ENCODE measurements at regions not wholly inside any gene's neighbourhood (a gene's known extent, or its start where the extent isn't known, plus 50 kb on each side); places are given as distances from the start of the nearest gene placed in this dataset.
"Not testable (repeated sequence)": the region's sequence is repeated elsewhere in the genome, so short reads cannot be mapped to it uniquely, and the experiment has no call there.

GRCh38 chr3:152578769-152579168, 256.2 kb upstream of the P2RY1 start:
- no peak for DNase-seq (ENCODE audit: low spot score)
- FAIRE-seq: no peak

DNA sequence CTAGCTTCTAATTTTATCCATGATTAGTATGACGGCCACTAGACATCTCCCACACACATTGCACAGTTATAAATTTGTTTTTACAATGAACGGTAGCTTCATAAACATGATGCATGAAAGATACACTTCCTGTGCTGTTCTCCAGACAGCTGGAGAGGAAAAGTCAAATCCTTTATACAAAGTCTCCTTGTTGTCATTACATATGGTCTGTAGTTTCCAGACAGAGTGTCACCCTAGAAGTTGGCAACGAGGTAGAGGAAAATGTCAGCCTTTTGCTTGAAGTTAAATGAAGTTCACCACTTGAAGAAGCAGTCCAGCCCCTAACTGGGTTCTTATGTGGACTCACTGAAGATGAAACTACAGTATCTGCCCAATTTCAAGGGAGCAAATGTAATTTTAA, 253.0 kb upstream of the P2RY1 start:
- DNase-seq (ENCODE audit: low spot score): no peak
- FAIRE-seq: no peak

GRCh38 chr3:152583963-152584362, 251.0 kb upstream of the P2RY1 start:
- FAIRE-seq (no peak), DNase-seq (ENCODE audit: low spot score) (no peak)

GRCh38 chr3:152586974-152587373, 248.0 kb upstream of the P2RY1 start:
- no peak for FAIRE-seq
- no peak for DNase-seq (ENCODE audit: low spot score)

GRCh38 chr3:152587861-152588260, 247.1 kb upstream of the P2RY1 start:
- FAIRE-seq (no peak), DNase-seq (ENCODE audit: low spot score) (no peak)

DNA sequence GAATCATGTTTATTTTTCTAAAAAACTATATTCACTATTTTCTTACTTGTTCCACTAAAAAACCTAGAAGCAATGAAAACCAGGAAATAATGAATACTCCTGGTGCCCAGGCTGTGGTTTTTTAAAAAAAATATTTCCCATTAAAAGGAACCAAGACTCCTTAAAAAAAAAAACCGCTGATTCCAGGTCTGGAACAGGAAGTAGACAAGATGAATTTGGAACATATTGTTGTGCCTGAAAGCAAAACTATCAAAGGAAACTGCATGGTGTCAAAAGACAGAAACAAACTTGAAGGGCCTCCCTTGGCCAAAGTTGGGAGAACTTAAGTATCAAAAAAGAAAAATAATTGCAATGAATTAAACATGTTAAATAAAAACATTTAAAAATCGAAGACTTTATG, 245.3 kb upstream of the P2RY1 start:
- FAIRE-seq (no peak), DNase-seq (ENCODE audit: low spot score) (no peak)

DNA sequence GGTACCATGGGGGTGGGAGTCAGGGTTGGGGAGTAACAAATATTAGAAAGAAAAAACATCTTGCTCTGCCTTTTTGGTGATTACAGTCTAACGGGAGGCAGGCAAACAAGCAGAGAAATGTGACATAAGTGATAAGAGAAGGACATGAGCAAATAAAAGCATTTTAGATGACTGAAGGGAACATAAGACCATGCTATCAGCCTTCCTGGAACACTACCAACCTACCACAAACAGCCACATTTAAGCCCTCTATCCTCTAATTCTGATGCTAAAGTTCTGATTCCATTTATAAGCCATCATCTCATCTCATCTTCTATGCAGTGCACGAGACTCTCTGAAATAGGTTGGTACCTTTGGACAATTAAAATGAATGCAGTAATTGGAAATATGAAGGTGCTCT, 243.4 kb upstream of the P2RY1 start:
- FAIRE-seq: no peak
- no peak for DNase-seq (ENCODE audit: low spot score)

DNA sequence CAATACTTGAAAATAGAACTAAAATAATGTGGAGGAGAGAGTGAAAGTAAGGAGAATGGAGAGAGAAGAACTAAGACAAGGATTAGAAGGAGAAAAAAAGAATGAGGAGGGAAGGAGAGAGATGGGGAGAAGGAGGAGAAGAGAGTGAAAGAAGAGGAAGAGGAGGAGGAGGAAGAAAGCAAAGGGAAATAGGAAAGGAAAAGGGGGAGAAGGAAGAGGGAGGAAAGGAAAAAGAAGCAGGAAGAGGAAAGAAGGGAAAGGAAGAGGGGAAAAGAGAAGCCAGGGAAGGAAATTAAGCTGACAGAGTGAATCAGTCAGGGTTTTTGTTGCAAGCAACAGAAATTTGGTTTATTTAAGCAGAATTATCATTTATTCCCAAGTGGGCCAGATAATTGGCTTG, 241.7 kb upstream of the P2RY1 start:
- FAIRE-seq (no peak), DNase-seq (ENCODE audit: low spot score) (no peak)

DNA sequence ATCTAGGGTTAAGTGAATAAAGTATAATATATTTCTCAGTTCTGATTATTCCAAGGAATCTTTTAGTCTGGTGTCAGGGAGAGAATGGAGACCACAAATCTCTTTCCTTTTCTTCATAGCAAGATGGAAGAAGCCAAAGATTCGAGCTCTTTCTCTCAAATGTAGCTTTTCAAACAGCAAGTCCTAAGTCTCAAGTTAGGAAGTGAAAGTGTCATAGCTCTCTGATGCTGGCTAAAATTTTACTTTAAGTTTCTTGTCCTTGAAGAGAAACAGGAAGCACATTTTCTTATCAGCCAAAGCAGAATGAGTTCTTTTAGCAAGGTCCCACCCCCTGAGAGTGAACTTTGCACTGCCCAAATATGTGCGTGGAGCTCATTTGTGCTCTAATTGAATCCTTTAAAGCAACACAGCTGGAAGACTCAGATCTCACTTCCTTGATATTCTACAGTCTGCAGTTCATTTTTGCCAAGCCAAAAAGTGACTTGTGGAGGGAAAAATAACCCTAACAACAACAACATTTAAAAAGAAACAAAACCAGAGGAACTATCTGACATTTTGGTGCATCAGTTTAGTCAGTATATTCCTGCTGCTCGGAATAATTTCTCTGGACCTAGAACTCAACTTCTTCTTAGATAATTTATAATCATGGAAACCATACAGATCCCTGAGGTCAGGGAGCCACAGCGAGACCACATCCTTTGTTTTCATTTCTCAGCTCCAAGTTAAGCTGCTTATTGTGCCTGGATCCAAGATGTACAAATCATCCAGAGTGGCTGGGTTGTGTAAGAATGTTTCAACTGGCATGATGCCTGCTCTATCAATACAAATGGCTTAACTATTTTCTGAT, 238.7 kb upstream of the P2RY1 start:
- FAIRE-seq (no peak), DNase-seq (ENCODE audit: low spot score) (no peak)

DNA sequence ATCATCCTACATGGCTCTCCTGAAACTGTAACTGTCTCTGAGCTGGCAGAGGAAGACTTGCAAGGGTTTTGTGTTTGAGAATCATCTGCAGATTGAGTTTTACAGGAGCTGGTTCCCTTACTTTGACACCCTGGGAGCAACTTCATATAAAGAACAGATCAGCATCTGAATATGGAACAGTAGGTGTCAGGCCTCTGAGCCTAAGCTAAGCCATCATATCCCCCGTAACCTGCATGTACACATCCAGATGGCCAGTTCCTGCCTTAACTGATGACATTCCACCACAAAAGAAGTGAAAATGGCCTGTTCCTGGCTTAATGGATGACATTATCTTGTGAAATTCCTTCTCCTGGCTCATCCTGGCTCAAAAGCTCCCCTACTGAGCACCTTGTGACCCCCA, 238.1 kb upstream of the P2RY1 start:
- DNase-seq (ENCODE audit: low spot score); FAIRE-seq: not testable (repeated sequence)

DNA sequence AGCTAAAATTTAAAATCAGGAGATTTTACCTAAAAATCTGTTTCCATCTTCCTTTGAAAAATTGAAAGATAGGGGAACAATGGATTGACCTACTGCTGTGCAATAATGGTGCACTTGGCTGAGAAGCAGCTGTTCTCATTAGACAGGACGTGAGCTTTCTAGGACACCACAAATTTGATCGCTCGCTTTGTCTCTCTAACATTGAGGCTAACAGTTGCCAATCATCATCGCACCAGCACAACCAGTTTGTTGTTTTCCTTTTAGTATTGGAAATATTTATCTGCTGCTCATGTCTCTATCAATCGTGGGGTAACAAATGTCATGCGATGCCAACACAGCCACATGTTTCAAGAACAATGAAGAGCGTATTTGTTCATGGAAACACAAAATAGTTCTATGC, 228.8 kb upstream of the P2RY1 start:
- DNase-seq (ENCODE audit: low spot score): no peak
- no peak for FAIRE-seq

DNA sequence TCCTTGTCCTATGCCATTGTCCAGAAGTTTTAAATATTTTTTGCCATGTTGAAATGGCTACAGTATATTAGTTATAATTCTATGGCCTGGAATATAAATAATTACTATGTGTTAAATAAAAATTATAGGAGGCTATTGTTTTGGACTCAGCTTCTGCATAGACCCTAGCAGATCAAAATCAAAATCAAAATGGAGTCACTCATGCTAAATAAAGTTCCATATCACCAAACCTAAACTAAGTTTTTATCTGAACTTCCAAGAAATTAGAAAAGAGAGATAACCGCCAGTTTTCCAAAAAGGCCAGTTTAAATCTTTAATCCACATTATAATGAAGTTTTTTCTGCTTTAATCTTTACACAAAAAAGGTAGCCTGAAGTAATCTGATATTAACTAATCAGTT, 227.8 kb upstream of the P2RY1 start:
- FAIRE-seq: no peak

GRCh38 chr3:152608696-152609594, 226.0 kb upstream of the P2RY1 start:
- DNase-seq (ENCODE audit: low spot score) (no peak), FAIRE-seq (no peak)

More for the DNA sequence above, 227.8 kb upstream of the P2RY1 start:
- no peak for DNase-seq (ENCODE audit: low spot score)

DNA sequence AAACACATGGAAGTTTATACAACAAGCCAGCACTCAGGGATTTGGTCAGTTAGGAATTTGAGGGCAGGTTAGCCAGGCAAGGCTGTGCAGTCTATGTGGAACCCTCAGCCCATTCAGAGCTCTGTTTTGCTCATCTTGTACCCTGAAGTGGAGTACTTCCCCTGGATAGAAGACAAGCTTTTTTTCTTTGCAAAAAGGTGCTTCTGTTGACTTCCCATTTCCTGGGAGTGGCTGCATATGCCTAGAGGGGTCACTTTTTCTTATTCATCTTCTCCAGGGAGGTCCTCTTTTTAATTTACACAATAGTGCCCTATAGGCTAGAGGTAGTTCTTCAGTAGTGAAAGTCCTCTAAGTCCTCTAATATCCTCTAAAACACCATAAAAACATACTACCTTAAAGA, 225.0 kb upstream of the P2RY1 start:
- no peak for DNase-seq (ENCODE audit: low spot score)
- no peak for FAIRE-seq

- FAIRE-seq: no peak
Observed at GRCh38 chr3:152610622-152611021, 224.3 kb upstream of the P2RY1 start.

GRCh38 chr3:152611905-152612304, 223.0 kb upstream of the P2RY1 start:
- DNase-seq (ENCODE audit: low spot score): no peak
- FAIRE-seq: no peak

More at GRCh38 chr3:152610622-152611021, 224.3 kb upstream of the P2RY1 start:
- DNase-seq (ENCODE audit: low spot score): no peak

- DNase-seq (ENCODE audit: low spot score) (no peak), FAIRE-seq (no peak)
Observed at GRCh38 chr3:152613851-152614250, 221.1 kb upstream of the P2RY1 start.

DNA sequence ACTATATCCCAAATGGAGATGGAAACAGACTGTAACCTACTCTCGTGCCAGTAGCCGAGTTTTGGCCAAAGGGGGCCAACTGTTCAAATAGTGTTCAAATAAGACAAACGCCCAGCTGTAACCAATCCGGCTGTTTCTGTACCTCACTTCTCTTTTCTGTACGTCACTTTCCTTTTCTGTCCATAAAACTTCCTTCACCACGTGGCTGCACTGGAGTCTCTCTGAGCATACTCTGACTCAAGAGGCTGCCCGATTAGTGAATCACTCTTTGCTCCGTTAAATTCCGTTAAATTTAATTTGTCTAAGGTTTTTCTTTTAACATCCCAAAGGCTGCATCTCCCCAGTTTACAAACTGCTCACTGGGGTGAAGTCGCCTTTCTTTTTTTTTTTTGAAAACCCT, 219.2 kb upstream of the P2RY1 start:
- FAIRE-seq: no peak
- no peak for DNase-seq (ENCODE audit: low spot score)

GRCh38 chr3:152617609-152618008, 217.3 kb upstream of the P2RY1 start:
- FAIRE-seq (peak; percentile 5), DNase-seq (ENCODE audit: low spot score) (no peak)

DNA sequence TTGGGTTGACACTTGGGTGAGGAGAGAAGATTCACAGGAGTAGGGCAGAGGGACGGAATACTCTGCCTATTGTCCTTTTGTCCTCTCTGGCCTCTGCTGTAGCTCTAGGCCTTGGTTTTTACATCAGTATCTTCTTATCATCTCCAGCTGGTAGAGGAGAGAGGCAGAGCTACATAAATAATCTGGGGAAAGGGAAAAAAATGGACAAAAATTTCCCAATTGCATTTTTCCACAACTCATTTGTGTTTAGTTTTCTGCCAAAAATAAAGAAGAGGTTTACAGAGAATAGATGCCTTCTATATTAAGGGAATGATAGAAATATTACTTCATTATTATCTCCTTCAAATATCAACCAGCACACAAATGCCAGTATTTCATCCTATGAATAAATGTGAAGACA, 216.4 kb upstream of the P2RY1 start:
- no peak for FAIRE-seq
- DNase-seq (ENCODE audit: low spot score): no peak

DNA sequence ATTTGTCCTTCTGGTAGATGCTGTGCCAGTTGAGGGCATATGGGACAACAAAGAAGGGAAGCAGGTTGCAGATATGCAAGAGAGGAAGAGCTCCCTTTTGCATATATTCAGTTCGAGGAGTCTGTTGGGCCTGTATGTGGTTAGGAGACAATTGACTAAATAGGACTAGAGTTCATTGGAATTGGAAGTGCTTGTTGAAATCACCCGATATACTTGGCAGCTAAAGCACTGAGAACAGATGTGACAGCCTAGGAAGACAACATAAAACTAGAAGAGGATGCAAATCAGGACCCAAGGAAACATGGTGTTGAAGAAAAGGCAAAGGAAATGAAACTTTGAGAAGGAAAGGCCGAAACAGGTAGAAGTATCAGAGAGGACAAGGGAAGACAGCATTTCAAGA, 215.2 kb upstream of the P2RY1 start:
- FAIRE-seq: no peak

DNA sequence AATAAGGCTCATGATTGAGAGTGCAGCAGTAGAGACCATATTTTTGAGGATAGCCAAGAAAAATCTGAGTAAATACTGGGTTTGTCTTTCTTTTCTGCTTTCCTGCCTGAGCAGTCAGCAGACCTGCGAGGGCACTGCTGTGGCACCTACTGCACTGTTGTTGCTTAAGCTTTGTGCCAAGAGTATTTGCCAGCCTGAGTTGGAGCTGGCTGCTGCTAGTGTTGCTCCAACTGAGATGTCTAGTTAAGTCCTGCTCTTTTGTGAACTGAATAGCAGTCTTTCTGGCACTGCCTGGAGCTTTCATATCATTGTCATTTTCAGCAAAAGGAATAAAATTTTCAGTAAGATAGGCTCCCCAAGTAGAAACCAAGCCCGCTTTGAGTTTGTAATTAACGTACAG, 214.5 kb upstream of the P2RY1 start:
- no peak for FAIRE-seq

More for the DNA sequence above, 215.2 kb upstream of the P2RY1 start:
- no peak for DNase-seq (ENCODE audit: low spot score)

More for the DNA sequence above, 214.5 kb upstream of the P2RY1 start:
- no peak for DNase-seq (ENCODE audit: low spot score)
